ENCODE measurements at regions not wholly inside any gene's neighbourhood (a gene's known extent, or its start where the extent isn't known, plus 50 kb on each side); places are given as distances from the start of the nearest gene placed in this dataset.
"Not testable (repeated sequence)": the region's sequence is repeated elsewhere in the genome, so short reads cannot be mapped to it uniquely, and the experiment has no call there.

- DNase-seq = not testable (repeated sequence)
These were observed 173.8 kb downstream of the TMEM121 start for GRCh38 chr14:105700146-105700545.

- no peak for DNase-seq
These were observed 174.4 kb downstream of the TMEM121 start for GRCh38 chr14:105700622-105701288.

DNA sequence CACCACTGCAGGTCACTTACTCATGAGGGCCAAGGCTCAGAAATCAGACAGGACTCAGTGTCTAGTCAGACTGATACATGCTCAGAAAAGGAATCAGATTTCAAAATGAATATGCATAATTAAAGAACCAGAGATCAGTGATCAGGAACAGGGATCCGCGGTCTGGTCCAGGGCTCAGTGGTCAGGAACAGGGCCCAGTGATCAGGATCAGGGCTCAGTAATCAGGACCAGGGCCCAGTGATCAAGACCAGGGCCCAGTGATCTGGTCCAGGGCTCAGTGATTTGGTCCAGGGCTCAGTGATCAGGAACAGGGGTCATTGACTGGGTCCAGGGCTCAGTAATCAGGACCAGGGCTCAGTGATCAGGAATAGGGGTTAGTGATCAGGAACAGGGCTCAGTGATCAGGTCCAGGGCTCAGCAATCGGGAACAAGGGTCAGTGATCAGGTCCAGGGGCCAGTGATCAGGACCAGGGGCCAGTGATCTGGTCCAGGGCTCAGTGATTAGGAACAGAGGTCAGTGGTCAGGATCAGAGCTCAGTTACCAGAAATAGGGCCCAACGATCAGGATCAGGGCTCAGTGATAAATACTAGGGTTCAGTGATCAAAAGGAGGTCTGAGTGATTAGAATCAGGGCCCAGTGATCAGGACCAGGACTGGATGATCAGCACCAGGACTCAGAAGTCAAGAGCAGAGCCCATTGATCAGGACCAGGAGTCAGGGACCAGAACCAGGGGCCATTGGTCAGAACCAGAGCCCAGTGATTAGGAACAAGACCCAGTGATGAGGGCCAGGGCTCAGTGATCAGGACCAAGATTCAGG lies 175.3 kb downstream of the TMEM121 start:
- DNase-seq = no peak

GRCh38 chr14:105702275-105702817 lies 176.0 kb downstream of the TMEM121 start:
- no peak for DNase-seq

DNA sequence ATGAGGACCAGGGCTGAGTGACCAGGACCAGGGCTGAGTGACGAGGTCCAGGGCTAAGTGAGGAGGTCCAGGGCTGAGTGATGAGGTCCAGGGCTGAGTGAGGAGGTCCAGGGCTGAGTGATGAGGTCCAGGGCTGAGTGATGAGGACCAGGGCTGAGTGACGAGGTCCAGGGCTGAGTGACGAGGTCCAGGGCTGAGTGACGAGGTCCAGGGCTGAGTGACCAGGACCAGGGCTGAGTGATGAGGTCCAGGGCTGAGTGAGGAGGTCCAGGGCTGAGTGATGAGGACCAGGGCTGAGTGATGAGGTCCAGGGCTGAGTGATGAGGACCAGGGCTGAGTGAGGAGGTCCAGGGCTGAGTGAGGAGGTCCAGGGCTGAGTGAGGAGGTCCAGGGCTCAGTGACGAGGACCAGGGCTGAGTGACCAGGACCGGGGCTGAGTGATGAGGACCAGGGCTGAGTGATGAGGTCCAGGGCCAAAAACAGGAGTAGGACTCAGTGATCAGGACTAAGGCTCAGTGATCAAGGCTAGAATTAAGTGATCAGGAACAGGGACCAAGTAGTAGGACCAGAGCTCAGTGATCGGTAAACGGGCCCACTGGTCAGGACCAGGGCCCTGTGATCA lies 176.8 kb downstream of the TMEM121 start:
- not testable (repeated sequence) for DNase-seq

- not testable (repeated sequence) for DNase-seq
These were observed 177.7 kb downstream of the TMEM121 start for GRCh38 chr14:105704091-105704490.

DNA sequence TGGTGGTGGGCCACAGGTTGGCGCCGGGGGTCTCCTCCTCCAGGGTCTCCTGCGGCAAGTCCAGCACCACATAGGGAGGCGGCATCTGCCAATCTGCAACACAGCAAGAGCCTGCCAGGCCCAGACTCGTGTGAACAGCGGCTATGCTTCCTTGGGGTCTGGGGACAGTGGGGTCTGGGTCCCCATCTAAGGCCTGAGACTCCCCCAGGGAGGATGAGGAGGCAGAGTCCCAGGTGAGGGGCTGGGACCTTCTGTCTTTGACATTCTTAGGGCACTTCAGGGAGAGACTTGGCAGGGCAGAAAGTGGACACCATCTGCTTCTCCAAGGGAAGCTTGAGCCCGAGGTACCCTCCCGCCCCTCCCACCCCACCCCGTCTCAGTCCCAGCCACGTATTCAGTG lies 178.1 kb downstream of the TMEM121 start:
- DNase-seq = not testable (repeated sequence)

GRCh38 chr14:105705512-105705861 lies 179.1 kb downstream of the TMEM121 start:
- not testable (repeated sequence) for DNase-seq

- not testable (repeated sequence) for DNase-seq
These were observed 179.7 kb downstream of the TMEM121 start for GRCh38 chr14:105705862-105706700.

DNA sequence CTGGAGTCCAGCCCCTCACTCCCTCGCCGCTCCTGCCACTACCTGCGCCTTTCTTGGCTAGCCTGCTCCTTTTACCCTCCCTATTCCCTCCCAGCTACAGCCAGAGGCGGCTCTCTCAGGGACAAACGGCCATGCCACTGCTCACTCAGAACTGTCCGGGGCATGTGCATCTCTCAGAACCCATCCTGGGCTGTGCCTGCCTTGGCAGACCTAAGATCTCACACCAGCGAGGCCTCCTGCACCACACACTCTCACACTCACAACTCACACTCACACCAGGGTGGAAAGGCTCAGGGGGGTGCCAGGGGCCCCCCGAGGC lies 180.3 kb downstream of the TMEM121 start:
- not testable (repeated sequence) for DNase-seq

- DNase-seq = not testable (repeated sequence)
These were observed 180.7 kb downstream of the TMEM121 start for GRCh38 chr14:105707099-105707498.

- DNase-seq = not testable (repeated sequence)
These were observed 181.4 kb downstream of the TMEM121 start for GRCh38 chr14:105707723-105708151.

DNA sequence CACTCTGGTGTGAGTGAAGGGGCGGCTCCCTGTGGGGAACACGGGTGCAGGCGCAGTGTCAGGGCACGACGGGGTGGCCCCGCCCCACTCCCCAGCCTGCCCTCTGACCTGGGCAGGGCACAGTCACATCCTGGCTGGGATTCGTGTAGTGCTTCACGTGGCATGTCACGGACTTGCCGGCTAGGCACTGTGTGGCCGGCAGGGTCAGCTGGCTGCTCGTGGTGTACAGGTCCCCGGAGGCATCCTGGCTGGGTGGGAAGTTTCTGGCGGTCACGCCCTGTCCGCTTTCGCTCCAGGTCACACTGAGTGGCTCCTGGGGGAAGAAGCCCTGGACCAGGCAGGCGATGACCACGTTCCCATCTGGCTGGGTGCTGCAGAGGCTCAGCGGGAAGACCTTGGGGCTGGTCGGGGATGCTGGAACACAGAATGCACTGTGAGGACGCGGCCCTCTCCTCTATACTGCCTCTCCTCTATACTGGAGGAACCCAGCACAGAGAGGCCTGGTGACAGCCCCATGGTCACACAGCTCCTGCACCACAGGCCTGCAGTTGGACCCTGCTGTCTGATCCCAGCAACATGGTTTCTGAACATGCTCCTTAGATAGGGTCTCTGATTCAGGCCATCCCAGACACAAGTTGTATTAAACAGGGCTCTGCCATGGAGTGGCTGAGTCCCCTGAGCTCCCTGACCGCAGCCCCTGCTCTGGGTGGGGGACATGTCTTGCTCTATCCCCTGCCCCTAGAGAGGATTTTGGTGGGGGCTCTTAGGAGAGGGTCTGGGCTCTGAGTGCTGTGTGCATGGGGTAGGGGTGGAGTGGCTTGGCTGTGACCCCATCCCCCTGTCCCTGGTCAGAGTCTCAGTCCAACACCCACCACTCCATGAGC lies 182.1 kb downstream of the TMEM121 start:
- DNase-seq = not testable (repeated sequence)

DNA sequence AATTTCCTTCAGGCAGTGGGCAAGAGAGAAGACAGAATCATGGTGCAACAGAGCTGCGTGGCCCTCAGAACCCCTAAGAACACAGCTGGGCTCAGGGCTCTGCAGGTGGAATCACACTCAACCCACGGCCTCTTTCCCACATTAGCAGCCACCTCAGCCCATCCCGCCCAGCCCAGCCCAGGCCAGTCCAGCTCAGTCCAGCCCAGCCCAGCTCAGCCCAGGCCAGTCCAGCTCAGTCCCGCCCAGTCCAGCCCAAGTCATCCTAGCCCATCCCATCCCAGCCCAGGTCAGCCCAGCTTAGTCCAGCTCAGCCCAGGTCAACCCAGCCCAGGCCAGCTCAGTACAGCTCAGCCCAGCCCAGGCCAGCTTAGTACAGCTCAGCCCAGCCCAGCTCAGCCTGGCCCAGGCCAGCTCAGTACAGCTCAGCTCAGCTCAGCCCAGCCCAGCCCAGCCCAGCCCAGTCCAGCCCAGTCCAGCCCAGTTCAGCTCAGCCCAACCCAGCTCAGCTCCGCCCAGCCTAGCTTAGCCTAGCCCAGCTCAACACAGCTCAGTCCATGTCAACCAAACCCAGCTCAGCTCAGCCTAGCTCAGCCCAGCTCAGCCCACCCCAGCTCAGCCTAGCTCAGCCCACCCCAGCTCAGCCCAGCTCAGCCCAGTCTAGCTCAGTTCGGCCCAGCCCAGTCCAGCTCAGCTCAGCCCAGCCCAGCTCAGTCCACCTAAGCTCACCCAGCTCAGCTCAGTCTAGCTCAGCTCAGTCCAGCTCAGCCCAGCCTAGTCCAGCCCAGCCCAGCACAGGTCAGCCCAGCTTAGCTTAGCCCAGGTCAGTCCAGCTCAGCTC lies 183.1 kb downstream of the TMEM121 start:
- no peak for DNase-seq

DNA sequence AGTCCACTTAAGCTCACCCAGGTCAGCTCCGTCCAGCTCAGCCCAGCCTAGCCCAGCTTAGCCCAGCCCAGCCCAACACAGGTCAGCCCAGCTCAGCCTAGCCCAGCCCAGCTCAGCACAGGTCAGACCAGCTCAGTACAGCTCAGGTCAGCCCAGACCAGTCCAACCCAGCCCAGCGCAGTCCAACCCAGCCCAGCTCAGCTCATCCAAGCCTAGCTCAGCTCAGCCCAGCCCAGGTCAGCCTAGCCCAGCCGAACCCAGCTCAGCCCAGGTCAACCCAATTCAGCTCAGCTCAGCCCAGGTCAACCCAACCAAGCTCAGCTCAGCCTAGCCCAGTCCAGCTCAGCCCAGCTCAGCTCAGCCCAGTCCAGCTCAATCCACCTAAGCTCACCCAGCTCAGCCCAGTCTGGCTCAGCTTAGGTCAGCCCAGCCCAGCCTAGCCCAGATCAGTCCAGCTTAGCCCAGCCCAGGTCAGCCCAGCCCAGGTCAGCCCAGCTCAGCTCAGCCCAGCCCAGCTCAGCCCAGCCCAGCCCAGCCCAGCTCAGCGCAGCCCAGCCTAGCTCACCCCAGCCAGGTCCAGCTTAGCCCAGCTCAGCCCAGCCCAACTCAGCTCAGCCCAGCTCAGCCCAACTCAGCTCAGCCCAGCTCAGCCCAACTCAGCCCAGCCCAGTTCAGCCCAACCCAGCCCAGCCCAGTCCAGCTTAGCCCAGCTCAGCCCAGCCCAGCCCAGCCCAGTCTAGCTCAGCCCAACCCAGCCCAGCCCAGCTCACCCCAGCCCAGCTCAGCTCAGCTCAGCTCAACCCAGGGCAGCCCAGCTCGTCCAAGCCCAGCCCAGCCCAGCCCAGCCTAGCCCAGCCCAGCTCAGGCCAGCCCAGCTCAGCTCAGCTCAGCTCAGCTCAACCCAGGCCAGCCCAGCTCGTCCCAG lies 184.0 kb downstream of the TMEM121 start:
- no peak for DNase-seq

- no peak for DNase-seq
These were observed 184.7 kb downstream of the TMEM121 start for GRCh38 chr14:105711044-105711620.

- no peak for DNase-seq
These were observed 185.6 kb downstream of the TMEM121 start for GRCh38 chr14:105711841-105712460.

- not testable (repeated sequence) for DNase-seq
These were observed 186.3 kb downstream of the TMEM121 start for GRCh38 chr14:105712670-105713069.

DNA sequence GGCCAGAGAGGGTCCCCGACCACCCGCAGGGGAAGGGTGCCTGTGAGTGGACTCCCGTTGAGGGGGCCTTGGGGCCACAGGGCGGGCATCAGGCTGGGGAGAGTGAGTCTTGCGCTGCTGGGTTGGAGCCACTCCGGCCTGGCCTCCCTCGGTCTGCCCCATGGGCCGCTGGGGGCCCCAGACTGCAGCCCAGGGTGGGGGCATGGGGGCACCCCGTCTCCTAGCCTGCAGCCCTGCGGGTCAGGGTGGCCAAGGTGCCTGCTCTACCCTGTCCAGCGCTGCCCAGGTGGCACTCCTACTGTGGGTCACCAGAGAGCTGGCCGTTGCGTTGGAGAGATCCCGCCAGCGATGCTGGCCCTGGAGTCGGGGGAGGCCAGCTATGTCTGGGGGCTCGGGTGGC lies 186.8 kb downstream of the TMEM121 start:
- not testable (repeated sequence) for DNase-seq
